ENCODE measurements at regions not wholly inside any gene's neighbourhood (a gene's known extent, or its start where the extent isn't known, plus 50 kb on each side); places are given as distances from the start of the nearest gene placed in this dataset.

GRCh38 chr2:128684523-128684922 lies 365.9 kb upstream of the HS6ST1 start:
- TF ChIP-seq CTCF (conservative IDR thresholded peaks at IDR 0.05; ENCODE audit: low read depth, low read length): no peak
- TF ChIP-seq EZH2 (IDR thresholded peaks at IDR 0.05; ENCODE audit: borderline replicate concordance, low read depth, low read length, poor library complexity, severe bottlenecking): no peak

Data from A673 (cell line).